HepG2 (cell line): ENCODE measurements at regions not wholly inside any gene's neighbourhood (a gene's known extent, or its start where the extent isn't known, plus 50 kb on each side); places are given as distances from the start of the nearest gene placed in this dataset.

Source experiments
- ATAC-seq: fragments of 200-7000 bp; cut with Tn5 transposase; 3 replicates; pipeline ENCODE4 v1.9.1; 2020; ENCODE audit warnings: mild to moderate bottlenecking, moderate library complexity
- BruUV-seq: library from RNA; stranded (reverse); fragments of 400-500 nt; replicated peaks from 2 replicates; lab custom pipeline; 2021; lab: Mats Ljungman, UMichigan
- CTCF ChIA-PET: fragments of 300-600 bp; formaldehyde crosslinking; extraction: SDS; loops from one replicate; lab custom pipeline; 2021; ENCODE audit warnings: low total read pairs, inconsistent platforms, low intra/inter-chr PET ratio; lab: Yijun Ruan, JAX
- POLR2A ChIA-PET: fragments of 350-600 bp; sonication (Branson Sonifier 250); formaldehyde crosslinking; loops from one replicate; lab custom pipeline; 2020; ENCODE audit warnings: antibody characterized with exemption, inconsistent platforms; lab: Yijun Ruan, JAX
- DNase-seq: peaks from one replicate; pipeline ENCODE4 v3.0.0-alpha.2; 2015; ENCODE audit warnings: low spot score
- FAIRE-seq: peaks from 3 replicates; lab custom pipeline; 2011; peaks lifted over from hg19 to GRCh38; lab: Jason Lieb, UNC
- H2AFZ ChIP-seq: one replicate; pipeline ENCODE4 v1.6.1; 2011; ENCODE audit warnings: low read length, inconsistent platforms
- H3K27ac ChIP-seq: fragments of 300-600 bp; 3 replicates; pipeline ENCODE4 v1.8.0; 2011; ENCODE audit warnings: mixed run types, mild to moderate bottlenecking, mixed read lengths, low read length, inconsistent platforms; ENCODE audit not compliant: insufficient read depth; ENCODE audit errors: extremely low read length
- H3K27me3 ChIP-seq, 2 experiments: fragments of 200-600 bp in 1 of 2; 2 replicates in 1 of 2; 3 replicates in 1 of 2; pipeline versions ENCODE4 v1.6.0 to v1.8.0; 2011; ENCODE audit warnings: low read length in 2 of 2, mild to moderate bottlenecking in 2 of 2, moderate library complexity in 2 of 2, inconsistent platforms in 1 of 2; ENCODE audit not compliant: insufficient read depth in 2 of 2, control insufficient read depth in 1 of 2
- H3K36me3 ChIP-seq, 2 experiments: fragments of 200-600 bp in 1 of 2; replicated peaks in 1 of 2; 2 replicates in 1 of 2; 3 replicates in 1 of 2; pipeline versions ENCODE4 v1.5.1 to v1.8.0; 2011; ENCODE audit warnings: low read length in 2 of 2, inconsistent platforms in 1 of 2; ENCODE audit not compliant: insufficient read depth in 2 of 2, control insufficient read depth in 1 of 2
- H3K4me1 ChIP-seq: 2 replicates; pipeline ENCODE4 v1.5.1; 2012; ENCODE audit warnings: low read length, inconsistent platforms; ENCODE audit not compliant: insufficient read depth
- H3K4me2 ChIP-seq: 2 replicates; pipeline ENCODE4 v1.6.0; 2011; ENCODE audit warnings: low read depth, low read length, inconsistent platforms
- H3K4me3 ChIP-seq, 3 experiments: fragments of 200-600 bp in 1 of 3; sonication (generic), shearing (Covaris generic) in 1 of 3; replicated peaks in 1 of 3; 2 replicates each; pipeline ENCODE4 v1.5.1; 2011 to 2016; ENCODE audit warnings: low read length in 3 of 3, inconsistent platforms in 2 of 3, low read depth in 2 of 3, mild to moderate bottlenecking in 2 of 3, control low read depth in 1 of 3, mixed read lengths in 1 of 3; ENCODE audit not compliant: insufficient read depth in 1 of 3
- H3K79me2 ChIP-seq: one replicate; pipeline ENCODE4 v1.6.1; 2011; ENCODE audit warnings: low read length, inconsistent platforms; ENCODE audit not compliant: insufficient read depth
- H3K9ac ChIP-seq: 2 replicates; pipeline ENCODE4 v1.6.0; 2011; ENCODE audit warnings: mild to moderate bottlenecking, low read depth, low read length, inconsistent platforms; ENCODE audit not compliant: insufficient read depth
- H3K9me3 ChIP-seq: 2 replicates; pipeline ENCODE4 v1.5.1; 2012; ENCODE audit warnings: mild to moderate bottlenecking, low read length
- H4K20me1 ChIP-seq: 2 replicates; pipeline ENCODE4 v1.6.0; 2011; ENCODE audit warnings: inconsistent platforms, mild to moderate bottlenecking, low read length, moderate library complexity; ENCODE audit not compliant: insufficient read depth
- HMGA1 ChIP-seq: sonication (generic); formaldehyde crosslinking; conservative IDR thresholded peaks from 2 replicates; pipeline ENCODE4 v1.4.0; 2020; ENCODE audit warnings: missing genetic modification reagents
- HNRNPUL1 ChIP-seq: fragments of 200-400 bp; formaldehyde crosslinking; IDR thresholded peaks from 2 replicates; pipeline ENCODE4 v1.6.1; 2017; ENCODE audit warnings: low read depth, mild to moderate bottlenecking, low read length, moderate library complexity
- IKZF1 ChIP-seq: fragments of 450-650 bp; IDR thresholded peaks from 2 replicates; pipeline ENCODE4 v1.7.1; 2016
- IRX3 ChIP-seq: sonication (generic); formaldehyde crosslinking; IDR thresholded peaks from 2 replicates; pipeline ENCODE4 v1.8.1; 2023; ENCODE audit warnings: mild to moderate bottlenecking, low read depth, missing genetic modification reagents, borderline replicate concordance
- MED13 ChIP-seq: sonication (generic); formaldehyde crosslinking; IDR thresholded peaks from 2 replicates; pipeline ENCODE4 v1.5.0; 2020; ENCODE audit warnings: missing genetic modification reagents
- MED8 ChIP-seq: sonication (generic); formaldehyde crosslinking; IDR thresholded peaks from 2 replicates; pipeline ENCODE4 v1.8.1; 2023; ENCODE audit warnings: mild to moderate bottlenecking, missing genetic modification reagents; ENCODE audit not compliant: insufficient replicate concordance
- MYNN ChIP-seq: sonication (generic); formaldehyde crosslinking; IDR thresholded peaks from 2 replicates; pipeline ENCODE4 v1.4.0; 2020; ENCODE audit warnings: mild to moderate bottlenecking, low read depth, missing genetic modification reagents
- NFKBIZ ChIP-seq: IDR thresholded peaks from 2 replicates; pipeline ENCODE4 v1.6.1; 2018; ENCODE audit warnings: missing genetic modification reagents, missing compliant biosample characterization
- NR3C1 ChIP-seq: sonication (generic); formaldehyde crosslinking; IDR thresholded peaks from 2 replicates; pipeline ENCODE4 v1.4.0; 2020; ENCODE audit warnings: missing genetic modification reagents
- SNRNP70 ChIP-seq: fragments of 200-400 bp; formaldehyde crosslinking; IDR thresholded peaks from 2 replicates; pipeline ENCODE4 v1.6.1; 2017; ENCODE audit warnings: mild to moderate bottlenecking, low read depth, low read length, moderate library complexity
- U2AF2 ChIP-seq: fragments of 200-400 bp; formaldehyde crosslinking; IDR thresholded peaks from 2 replicates; pipeline ENCODE4 v1.6.1; 2017; ENCODE audit warnings: low read depth, mild to moderate bottlenecking, low read length
- ZNF136 ChIP-seq: sonication (generic); formaldehyde crosslinking; IDR thresholded peaks from 2 replicates; pipeline ENCODE4 v1.8.1; 2022; ENCODE audit warnings: low read depth, mild to moderate bottlenecking, moderate library complexity, missing genetic modification reagents
- ZNF484 ChIP-seq: sonication (generic); formaldehyde crosslinking; IDR thresholded peaks from 2 replicates; pipeline ENCODE4 v1.5.1; 2020; ENCODE audit warnings: mild to moderate bottlenecking, low read depth, missing genetic modification reagents, borderline replicate concordance
- ZNF557 ChIP-seq: sonication (generic); formaldehyde crosslinking; IDR thresholded peaks from 2 replicates; pipeline ENCODE4 v1.4.0; 2020; ENCODE audit warnings: missing genetic modification reagents
- ZNF652 ChIP-seq: IDR thresholded peaks from 2 replicates; pipeline ENCODE4 v1.6.1; 2016; ENCODE audit warnings: low read depth, borderline replicate concordance
- ZNF720 ChIP-seq: sonication (generic); formaldehyde crosslinking; IDR thresholded peaks from 2 replicates; pipeline ENCODE4 v1.4.0; 2020; ENCODE audit warnings: missing genetic modification reagents
- ZNF780A ChIP-seq: sonication (generic); formaldehyde crosslinking; IDR thresholded peaks from 2 replicates; pipeline ENCODE4 v1.8.0; 2022; ENCODE audit warnings: mild to moderate bottlenecking, missing genetic modification reagents, moderate library complexity
- ZNF816 ChIP-seq: sonication (generic); formaldehyde crosslinking; IDR thresholded peaks from 2 replicates; pipeline ENCODE4 v1.8.0; 2022; ENCODE audit warnings: missing genetic modification reagents, mild to moderate bottlenecking, borderline replicate concordance
- ZNF891 ChIP-seq: sonication (generic); formaldehyde crosslinking; IDR thresholded peaks from 2 replicates; pipeline ENCODE4 v1.5.0; 2020; ENCODE audit warnings: mild to moderate bottlenecking, missing genetic modification reagents
- in situ Hi-C: cut with HindIII; loops from 2 replicates; pipeline ENCODE4 v1.10.0; 2017; ENCODE audit warnings: low pct_unique_long_range_greater_than_20kb; ENCODE audit not compliant: extremely low pct_ligation_motif_present
- intact Hi-C: fragments of 100-400 bp; cut with micrococcal nuclease; formaldehyde crosslinking; loops from one replicate; pipeline ENCODE4 v1.10.0; 2022; ENCODE audit not compliant: unreplicated experiment

- no peak for TF ChIP-seq MED13 (CRISPR knock-in tag)
- TF ChIP-seq ZNF891 (CRISPR knock-in tag) = no peak
- TF ChIP-seq ZNF557 (CRISPR knock-in tag) = no peak
- TF ChIP-seq NFKBIZ (CRISPR knock-in tag) = no peak
- TF ChIP-seq ZNF720 (CRISPR knock-in tag) = no peak
- TF ChIP-seq ZNF484 (CRISPR knock-in tag) = no peak
Observed at GRCh38 chr14:26719514-26719913, 121.7 kb upstream of the NOVA1 start (continued).

GRCh38 chr14:26722258-26722657 is 124.4 kb upstream of the NOVA1 start:
- in situ Hi-C loops = no loop called here
- no TSS peak for BruUV-seq
- H3K27ac ChIP-seq = no peak overlapping the region
- intact Hi-C loops = no loop called here
- H2AFZ ChIP-seq = no peak overlapping the region
- CTCF ChIA-PET = no interaction called here
- H3K4me3 ChIP-seq = no peak overlapping the region
- ATAC-seq = no peak
- POLR2A ChIA-PET = no interaction called here
- H3K27me3 ChIP-seq = no peaks in the 10 kb centered on the region
- no peaks in the 10 kb centered on the region for H3K4me1 ChIP-seq
- H3K79me2 ChIP-seq = no peaks in the 10 kb centered on the region
- no peak for DNase-seq
- no peak overlapping the region for H3K9ac ChIP-seq
- H4K20me1 ChIP-seq = no peaks in the 10 kb centered on the region
- no peak overlapping the region for H3K4me2 ChIP-seq
- H3K9me3 ChIP-seq = peaks cover 80% of the 10 kb centered on the region
- no peaks in the 10 kb centered on the region for H3K36me3 ChIP-seq
- no peak for FAIRE-seq
- TF ChIP-seq HNRNPUL1 = 0 out of 2 replicates have a peak, but pooled peaks have one; percentile 18
- no peak for TF ChIP-seq ZNF484 (CRISPR knock-in tag)
- TF ChIP-seq IRX3 (CRISPR knock-in tag) = no peak
- TF ChIP-seq ZNF136 (CRISPR knock-in tag) = no peak
- TF ChIP-seq HMGA1 (CRISPR knock-in tag) = no peak
- TF ChIP-seq ZNF652 (CRISPR knock-in tag) = no peak
- TF ChIP-seq NR3C1 (CRISPR knock-in tag) = no peak
- TF ChIP-seq MED8 (CRISPR knock-in tag) = no peak
- no peak for TF ChIP-seq MYNN
- peak; percentile 88; the same call in 1 of the 2 replicates for TF ChIP-seq SNRNP70
- TF ChIP-seq IKZF1 = no peak
- TF ChIP-seq ZNF816 = no peak
- no peak for TF ChIP-seq ZNF780A
- TF ChIP-seq U2AF2 = peak; percentile 95; the same call in 1 of the 2 replicates
